K562 (cell line): ENCODE measurements at regions not wholly inside any gene's neighbourhood (a gene's known extent, or its start where the extent isn't known, plus 50 kb on each side); places are given as distances from the start of the nearest gene placed in this dataset.

Experiments used
- ATAC-seq: fragments of 200-7000 bp; cut with Tn5 transposase; 3 replicates; pipeline ENCODE4 v1.9.1; 2020; ENCODE audit warnings: moderate library complexity
- BruUV-seq: library from RNA; stranded (reverse); fragments of 400-500 nt; replicated peaks from 2 replicates; lab custom pipeline; 2021; lab: Mats Ljungman, UMichigan
- CTCF ChIA-PET: fragments of 300-600 bp; formaldehyde crosslinking; extraction: SDS; loops from one replicate; lab custom pipeline; 2021; ENCODE audit warnings: low intra/inter-chr PET ratio; lab: Yijun Ruan, JAX
- POLR2A ChIA-PET: fragments of 300-600, 350-650 bp; sonication (Branson Sonifier 250); formaldehyde crosslinking; extraction: SDS; loops from one replicate; lab custom pipeline; 2021; ENCODE audit warnings: antibody characterized with exemption, inconsistent platforms; lab: Yijun Ruan, JAX
- DNase-seq, 4 experiments: peaks; one replicate each; pipeline versions ENCODE4 v3.0.0 to v3.0.0-alpha.2; 2011 to 2018; ENCODE audit warnings: low spot score in 3 of 4, mixed read lengths in 3 of 4; ENCODE audit errors: extremely low read depth in 1 of 4
- FAIRE-seq: peaks from 2 replicates; lab custom pipeline; 2011; peaks lifted over from hg19 to GRCh38; lab: Jason Lieb, UNC
- H2AFZ ChIP-seq: 2 replicates; pipeline ENCODE4 v1.6.0; 2011; ENCODE audit warnings: low read depth, low read length, control low read depth, inconsistent platforms
- H3K27ac ChIP-seq: fragments of 200-600 bp; 3 replicates; pipeline ENCODE4 v1.8.0; 2011; ENCODE audit warnings: low read depth, mild to moderate bottlenecking, control low read depth, inconsistent platforms, low read length, moderate library complexity, mixed read lengths; ENCODE audit errors: extremely low read depth
- H3K27me3 ChIP-seq, 2 experiments: fragments of 300-600 bp in 1 of 2; 2 replicates in 1 of 2; 3 replicates in 1 of 2; pipeline versions ENCODE4 v1.6.0 to v1.8.0; 2011; ENCODE audit warnings: inconsistent platforms in 2 of 2, low read length in 2 of 2, mild to moderate bottlenecking in 1 of 2, mixed read lengths in 1 of 2, moderate library complexity in 1 of 2; ENCODE audit not compliant: control insufficient read depth in 2 of 2, insufficient read depth in 2 of 2
- H3K36me3 ChIP-seq: fragments of 300-600 bp; 3 replicates; pipeline ENCODE4 v1.8.0; 2011; ENCODE audit warnings: mild to moderate bottlenecking, low read length, inconsistent platforms; ENCODE audit not compliant: control insufficient read depth, insufficient read depth
- H3K4me1 ChIP-seq, 2 experiments: fragments of 200-600 bp in 1 of 2; replicated peaks in 1 of 2; 2 replicates in 1 of 2; 3 replicates in 1 of 2; pipeline versions ENCODE4 v1.5.1 to v1.8.0; 2011; ENCODE audit warnings: inconsistent platforms in 2 of 2, low read length in 2 of 2, mild to moderate bottlenecking in 1 of 2, mixed read lengths in 1 of 2, moderate library complexity in 1 of 2; ENCODE audit not compliant: control insufficient read depth in 2 of 2, insufficient read depth in 2 of 2
- H3K4me2 ChIP-seq: 2 replicates; pipeline ENCODE4 v1.6.1; 2011; ENCODE audit warnings: low read length, control low read depth, inconsistent platforms, mixed read lengths; ENCODE audit not compliant: insufficient read depth
- H3K4me3 ChIP-seq: fragments of 200-600 bp; sonication (generic), shearing (Covaris generic); 2 replicates; pipeline ENCODE4 v1.5.1; 2016; ENCODE audit warnings: control low read depth, inconsistent platforms
- H3K79me2 ChIP-seq: fragments of 200-600 bp; 3 replicates; pipeline ENCODE4 v1.8.0; 2011; ENCODE audit warnings: low read length, inconsistent platforms; ENCODE audit not compliant: control insufficient read depth, insufficient read depth
- H3K9ac ChIP-seq, 2 experiments: 2 replicates each; pipeline versions ENCODE4 v1.6.0 to v1.6.1; 2011; ENCODE audit warnings: low read depth in 2 of 2, low read length in 2 of 2, control low read depth in 1 of 2, inconsistent platforms in 1 of 2, mild to moderate bottlenecking in 1 of 2, mixed read lengths in 1 of 2; ENCODE audit not compliant: insufficient read depth in 1 of 2
- H3K9me1 ChIP-seq: one replicate; pipeline ENCODE4 v1.6.0; 2011; ENCODE audit warnings: inconsistent platforms, mild to moderate bottlenecking, low read length, moderate library complexity; ENCODE audit not compliant: control insufficient read depth, insufficient read depth
- H3K9me3 ChIP-seq: replicated peaks from 2 replicates; pipeline ENCODE4 v1.5.1; 2011; ENCODE audit warnings: low read depth, low read length, inconsistent platforms; ENCODE audit not compliant: control insufficient read depth, insufficient read depth
- H4K20me1 ChIP-seq: replicated peaks from 2 replicates; pipeline ENCODE4 v1.6.1; 2011; ENCODE audit warnings: low read length, inconsistent platforms, mixed read lengths; ENCODE audit not compliant: control insufficient read depth, insufficient read depth
- EP400 ChIP-seq: fragments of 450-650 bp; IDR thresholded peaks from 2 replicates; pipeline ENCODE4 v1.6.1; 2017; ENCODE audit warnings: antibody characterized with exemption, mild to moderate bottlenecking, moderate library complexity
- EZH2 ChIP-seq: IDR thresholded peaks from 2 replicates; pipeline ENCODE4 v1.6.1; 2012; ENCODE audit warnings: low read depth, mild to moderate bottlenecking, inconsistent platforms, low read length, borderline replicate concordance
- FOXK1 ChIP-seq: sonication (generic); formaldehyde crosslinking; IDR thresholded peaks from 2 replicates; pipeline ENCODE4 v1.8.0; 2022; ENCODE audit warnings: missing genetic modification reagents, mild to moderate bottlenecking, borderline replicate concordance
- MCM2 ChIP-seq: fragments of 450-650 bp; IDR thresholded peaks from 2 replicates; pipeline ENCODE4 v1.6.1; 2017; ENCODE audit warnings: low read depth, mild to moderate bottlenecking
- NFIX ChIP-seq: fragments of 250-450 bp; sonication (Bioruptor Pico); IDR thresholded peaks from 2 replicates; pipeline ENCODE4 v1.4.0; 2020; ENCODE audit warnings: low read depth, mild to moderate bottlenecking, moderate library complexity
- RBM15 ChIP-seq: fragments of 200-400 bp; formaldehyde crosslinking; IDR thresholded peaks from 2 replicates; pipeline ENCODE4 v1.6.1; 2018; ENCODE audit warnings: mild to moderate bottlenecking, low read length, moderate library complexity; ENCODE audit not compliant: insufficient read depth
- SIRT6 ChIP-seq: IDR thresholded peaks from one replicate; pipeline ENCODE4 v1.6.1; 2012; ENCODE audit warnings: low read depth, mild to moderate bottlenecking, control low read depth, inconsistent platforms, low read length, moderate library complexity
- SOX6 ChIP-seq: fragments of 450-650 bp; IDR thresholded peaks from 2 replicates; pipeline ENCODE4 v1.6.1; 2014; ENCODE audit warnings: mild to moderate bottlenecking
- SREBF1 ChIP-seq: fragments of 150-350 bp; IDR thresholded peaks from 2 replicates; pipeline ENCODE4 v1.6.1; 2014; ENCODE audit warnings: antibody characterized with exemption, low read depth, low read length, borderline replicate concordance
- ZFP30 ChIP-seq: fragments of 250-450 bp; sonication (Bioruptor Pico); IDR thresholded peaks from 2 replicates; pipeline ENCODE4 v1.8.0; 2022; ENCODE audit warnings: moderate library complexity, mild to moderate bottlenecking, inconsistent platforms, borderline replicate concordance
- ZNF146 ChIP-seq: IDR thresholded peaks from one replicate; pipeline ENCODE4 v1.6.1; 2018; ENCODE audit warnings: missing compliant biosample characterization; ENCODE audit not compliant: unreplicated experiment
- ZNF785 ChIP-seq: fragments of 250-450 bp; sonication (Bioruptor Pico); IDR thresholded peaks from 2 replicates; pipeline ENCODE4 v1.4.0; 2020; ENCODE audit warnings: mild to moderate bottlenecking
- WGBS: fragments of 100-300 bp; shearing (Covaris generic); methylation state at CpG from one replicate; pipeline ENCODE4 v1.1.6; 2016; ENCODE audit warnings: low coverage, mixed read lengths; ENCODE audit not compliant: insufficient coverage; ENCODE audit errors: missing lambda C conversion rate; 5-methylcytosine and 5-hydroxymethylcytosine counted together
- in situ Hi-C: fragments of 300-500 bp; cut with MboI; formaldehyde crosslinking; loops from 4 replicates; pipeline ENCODE4 v1.15.0; 2018; ENCODE audit warnings: inconsistent platforms, mixed read lengths
- intact Hi-C: fragments of 100-400 bp; cut with micrococcal nuclease; formaldehyde crosslinking; loops from 2 replicates; pipeline ENCODE4 v1.14.2; 2022
- TF ChIP-seq, protein P1 (sequence below): fragments of 200-800 bp; sonication (Bioruptor generic); IDR thresholded peaks from 2 replicates; pipeline ENCODE4 v1.6.1; 2016; ENCODE audit warnings: missing genetic modification characterization, missing compliant biosample characterization

DNA sequence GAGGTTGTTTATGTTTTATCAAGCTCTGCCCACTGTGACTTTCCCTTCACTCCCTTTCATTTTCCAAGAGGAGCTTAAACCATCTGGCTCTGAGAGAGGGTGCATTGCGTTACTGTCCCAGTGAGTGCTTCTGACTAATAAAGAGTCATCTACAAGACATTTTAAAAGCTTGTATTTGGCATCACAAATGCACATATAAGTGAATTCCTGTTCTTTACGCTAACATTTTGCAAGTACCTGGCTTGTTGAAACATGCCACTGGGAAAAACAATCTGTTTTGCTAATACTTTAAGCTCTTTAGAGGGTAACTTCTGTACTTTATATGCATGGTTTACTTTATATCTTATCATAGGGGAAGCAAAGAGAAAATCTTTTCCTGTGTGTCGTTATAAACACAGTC is 534.6 kb upstream of the POM121L12 start (continued):
- TF ChIP-seq, protein P1, sequence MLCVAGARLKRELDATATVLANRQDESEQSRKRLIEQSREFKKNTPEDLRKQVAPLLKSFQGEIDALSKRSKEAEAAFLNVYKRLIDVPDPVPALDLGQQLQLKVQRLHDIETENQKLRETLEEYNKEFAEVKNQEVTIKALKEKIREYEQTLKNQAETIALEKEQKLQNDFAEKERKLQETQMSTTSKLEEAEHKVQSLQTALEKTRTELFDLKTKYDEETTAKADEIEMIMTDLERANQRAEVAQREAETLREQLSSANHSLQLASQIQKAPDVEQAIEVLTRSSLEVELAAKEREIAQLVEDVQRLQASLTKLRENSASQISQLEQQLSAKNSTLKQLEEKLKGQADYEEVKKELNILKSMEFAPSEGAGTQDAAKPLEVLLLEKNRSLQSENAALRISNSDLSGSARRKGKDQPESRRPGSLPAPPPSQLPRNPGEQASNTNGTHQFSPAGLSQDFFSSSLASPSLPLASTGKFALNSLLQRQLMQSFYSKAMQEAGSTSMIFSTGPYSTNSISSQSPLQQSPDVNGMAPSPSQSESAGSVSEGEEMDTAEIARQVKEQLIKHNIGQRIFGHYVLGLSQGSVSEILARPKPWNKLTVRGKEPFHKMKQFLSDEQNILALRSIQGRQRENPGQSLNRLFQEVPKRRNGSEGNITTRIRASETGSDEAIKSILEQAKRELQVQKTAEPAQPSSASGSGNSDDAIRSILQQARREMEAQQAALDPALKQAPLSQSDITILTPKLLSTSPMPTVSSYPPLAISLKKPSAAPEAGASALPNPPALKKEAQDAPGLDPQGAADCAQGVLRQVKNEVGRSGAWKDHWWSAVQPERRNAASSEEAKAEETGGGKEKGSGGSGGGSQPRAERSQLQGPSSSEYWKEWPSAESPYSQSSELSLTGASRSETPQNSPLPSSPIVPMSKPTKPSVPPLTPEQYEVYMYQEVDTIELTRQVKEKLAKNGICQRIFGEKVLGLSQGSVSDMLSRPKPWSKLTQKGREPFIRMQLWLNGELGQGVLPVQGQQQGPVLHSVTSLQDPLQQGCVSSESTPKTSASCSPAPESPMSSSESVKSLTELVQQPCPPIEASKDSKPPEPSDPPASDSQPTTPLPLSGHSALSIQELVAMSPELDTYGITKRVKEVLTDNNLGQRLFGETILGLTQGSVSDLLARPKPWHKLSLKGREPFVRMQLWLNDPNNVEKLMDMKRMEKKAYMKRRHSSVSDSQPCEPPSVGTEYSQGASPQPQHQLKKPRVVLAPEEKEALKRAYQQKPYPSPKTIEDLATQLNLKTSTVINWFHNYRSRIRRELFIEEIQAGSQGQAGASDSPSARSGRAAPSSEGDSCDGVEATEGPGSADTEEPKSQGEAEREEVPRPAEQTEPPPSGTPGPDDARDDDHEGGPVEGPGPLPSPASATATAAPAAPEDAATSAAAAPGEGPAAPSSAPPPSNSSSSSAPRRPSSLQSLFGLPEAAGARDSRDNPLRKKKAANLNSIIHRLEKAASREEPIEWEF: no peak
- TF ChIP-seq NFIX (CRISPR knock-in tag): no peak
- no peak for TF ChIP-seq ZNF146
- no peak for TF ChIP-seq SREBF1
- no peak for TF ChIP-seq SOX6
- TF ChIP-seq FOXK1 (CRISPR knock-in tag): no peak
- no peak for TF ChIP-seq ZFP30 (CRISPR knock-in tag)

DNA sequence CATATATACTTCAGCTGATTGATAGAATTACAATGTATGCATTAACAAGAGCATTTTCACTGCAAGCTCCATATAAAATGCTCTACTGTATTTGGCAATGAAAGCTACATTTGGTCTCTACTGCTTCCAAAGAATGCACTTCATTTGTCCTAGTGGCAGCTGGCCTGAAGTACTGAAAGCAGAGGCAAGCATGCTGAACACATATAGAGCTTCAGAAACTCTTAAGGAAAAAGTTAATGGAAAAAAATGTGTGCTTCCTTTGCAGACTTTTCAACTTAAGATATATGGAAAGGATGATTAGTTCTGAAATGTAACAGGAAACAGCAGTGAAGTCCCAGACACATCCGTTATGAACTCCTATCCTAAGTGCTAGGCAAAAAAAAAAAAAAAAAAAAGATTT is 537.1 kb upstream of the POM121L12 start:
- ChIA-PET POLR2A (no interaction called here), CTCF (no interaction called here)
- TF ChIP-seq MCM2 (no peak), EZH2 (no peak), ZNF785 (CRISPR knock-in tag) (no peak), EP400 (no peak), RBM15 (no peak), SIRT6 (no peak)
- in situ Hi-C loops (no loop called here), intact Hi-C loops (no loop called here)
- no peak for DNase-seq
- FAIRE-seq: no peak
- Histone ChIP-seq H3K9ac (no peak overlapping the region), H3K79me2 (no peaks in the 10 kb centered on the region), H4K20me1 (no peaks in the 10 kb centered on the region), H3K9me3 (no peaks in the 10 kb centered on the region), H3K4me2 (no peak overlapping the region), H3K36me3 (no peaks in the 10 kb centered on the region), H2AFZ (no peak overlapping the region), H3K4me1 (no peaks in the 10 kb centered on the region), H3K27me3 (no peaks in the 10 kb centered on the region), H3K9me1 (no peaks in the 10 kb centered on the region), H3K4me3 (no peak overlapping the region), H3K27ac (no peak overlapping the region)
- WGBS: 0% methylated on average over 1 of the region's 1 CpG
- no peak for ATAC-seq
- no TSS peak for BruUV-seq
